Activated CD8-positive, alpha-beta memory T cell treated with anti-CD3 and anti-CD28 coated beads for 48 hours (primary cell): ENCODE measurements at regions not wholly inside any gene's neighbourhood (a gene's known extent, or its start where the extent isn't known, plus 50 kb on each side); places are given as distances from the start of the nearest gene placed in this dataset.
"Not testable (repeated sequence)": the region's sequence is repeated elsewhere in the genome, so short reads cannot be mapped to it uniquely, and the experiment has no call there.

Experiments
- DNase-seq, 3 experiments: peaks; one replicate each; pipeline ENCODE4 v3.0.0-alpha.2; 2020; ENCODE audit warnings: low read depth in 2 of 3, low spot score in 2 of 3

GRCh38 chr14:89060191-89060590 lies 235.7 kb downstream of the TTC8 start:
- no peak for DNase-seq

GRCh38 chr14:89061696-89062095 lies 237.2 kb downstream of the TTC8 start:
- DNase-seq: no peak

GRCh38 chr14:89065879-89066278 lies 241.4 kb downstream of the TTC8 start:
- DNase-seq: no peak

GRCh38 chr14:89067293-89067972 lies 243.0 kb downstream of the TTC8 start:
- no peak for DNase-seq

- DNase-seq: no peak
These were observed 253.8 kb downstream of the TTC8 start for GRCh38 chr14:89078021-89078795.

- DNase-seq: no peak
These were observed 260.8 kb downstream of the TTC8 start for GRCh38 chr14:89085231-89085731.

- no peak for DNase-seq
These were observed 261.4 kb downstream of the TTC8 start for GRCh38 chr14:89085737-89086382.

GRCh38 chr14:89088530-89088929 lies 264.1 kb downstream of the TTC8 start:
- DNase-seq: no peak

GRCh38 chr14:89089330-89089729 lies 264.9 kb downstream of the TTC8 start:
- no peak for DNase-seq

GRCh38 chr14:89091781-89092180 lies 267.3 kb downstream of the TTC8 start:
- no peak for DNase-seq

- DNase-seq: no peak
These were observed 268.8 kb downstream of the TTC8 start for GRCh38 chr14:89093083-89093730.

- DNase-seq: no peak
These were observed 270.6 kb downstream of the TTC8 start for GRCh38 chr14:89095036-89095435.

- DNase-seq: no peak
These were observed 272.5 kb downstream of the TTC8 start for GRCh38 chr14:89096946-89097345.

GRCh38 chr14:89098254-89098653 lies 273.8 kb downstream of the TTC8 start:
- no peak for DNase-seq

- not testable (repeated sequence) for DNase-seq
These were observed 279.8 kb downstream of the TTC8 start for GRCh38 chr14:89104171-89104817.

- not testable (repeated sequence) for DNase-seq
These were observed 280.4 kb downstream of the TTC8 start for GRCh38 chr14:89104861-89105260.
